H1 (cell line): ENCODE measurements at regions not wholly inside any gene's neighbourhood (a gene's known extent, or its start where the extent isn't known, plus 50 kb on each side); places are given as distances from the start of the nearest gene placed in this dataset.
A peak's percentile ranks its signal among the peaks of the same experiment; 100 is the strongest.

ENCODE experiments used
- CTCF ChIA-PET: fragments of 300-600 bp; sonication (Branson Sonifier 250); formaldehyde crosslinking; loops from one replicate; lab custom pipeline; 2021; ENCODE audit not compliant: partially characterized antibody; lab: Charles Lee
- POLR2A ChIA-PET: fragments of 300-600 bp; sonication (Branson Sonifier 250); formaldehyde crosslinking; loops from one replicate; lab custom pipeline; 2021; ENCODE audit warnings: inconsistent platforms; ENCODE audit not compliant: partially characterized antibody; lab: Charles Lee
- DNase-seq, 2 experiments: peaks; one replicate each; pipeline versions ENCODE4 v3.0.0 to v3.0.0-alpha.2; 2010 to 2022; ENCODE audit warnings: low spot score in 2 of 2, low read depth in 1 of 2, mixed read lengths in 1 of 2
- FAIRE-seq: peaks from 2 replicates; lab custom pipeline; 2011; peaks lifted over from hg19 to GRCh38; lab: Jason Lieb, UNC
- H2AFZ ChIP-seq: 2 replicates; pipeline ENCODE4 v1.8.1; 2012; ENCODE audit warnings: low read length, inconsistent platforms
- H2AK5ac ChIP-seq: 2 replicates; pipeline ENCODE4 v1.6.1; 2013; ENCODE audit warnings: low read depth, low read length
- H2BK120ac ChIP-seq: replicated peaks from 2 replicates; pipeline ENCODE3; 2013; ENCODE audit warnings: low read depth, low read length, inconsistent platforms
- H2BK12ac ChIP-seq: 2 replicates; pipeline ENCODE4 v1.6.1; 2013; ENCODE audit warnings: low read depth, low read length
- H2BK15ac ChIP-seq: 2 replicates; pipeline ENCODE4 v1.6.1; 2013; ENCODE audit warnings: low read length
- H2BK20ac ChIP-seq: 2 replicates; pipeline ENCODE4 v1.6.1; 2013; ENCODE audit warnings: low read length
- H2BK5ac ChIP-seq: 2 replicates; pipeline ENCODE4 v1.6.1; 2013; ENCODE audit warnings: low read depth, low read length
- H3K14ac ChIP-seq: 2 replicates; pipeline ENCODE4 v1.6.1; 2013; ENCODE audit warnings: inconsistent platforms; ENCODE audit not compliant: insufficient read length
- H3K18ac ChIP-seq: 2 replicates; pipeline ENCODE4 v1.6.1; 2013; ENCODE audit warnings: low read length; ENCODE audit errors: extremely low read depth
- H3K23ac ChIP-seq: 2 replicates; pipeline ENCODE4 v1.6.1; 2013; ENCODE audit warnings: inconsistent platforms; ENCODE audit not compliant: insufficient read length
- H3K23me2 ChIP-seq: 2 replicates; pipeline ENCODE4 v1.6.1; 2013; ENCODE audit warnings: low read depth, low read length
- H3K27ac ChIP-seq: 2 replicates; pipeline ENCODE4 v1.6.1; 2011; ENCODE audit warnings: low read depth, low read length, inconsistent platforms
- H3K27me3 ChIP-seq, 4 experiments: replicated peaks in 1 of 4; 1 replicate in 1 of 4; 2 replicates in 3 of 4; pipeline versions ENCODE4 v1.6.1 to v1.8.1; 2011 to 2013; ENCODE audit warnings: low read length in 3 of 4, mild to moderate bottlenecking in 3 of 4, inconsistent platforms in 2 of 4, mixed read lengths in 2 of 4, moderate library complexity in 1 of 4; ENCODE audit not compliant: control insufficient read depth in 3 of 4, insufficient read depth in 3 of 4; ENCODE audit errors: extremely low read depth in 1 of 4
- H3K36me3 ChIP-seq, 4 experiments: 2 replicates each; pipeline versions ENCODE4 v1.6.1 to v1.8.1; 2011 to 2013; ENCODE audit warnings: mild to moderate bottlenecking in 4 of 4, low read length in 3 of 4, moderate library complexity in 2 of 4, control low read depth in 1 of 4, inconsistent platforms in 1 of 4; ENCODE audit not compliant: insufficient read depth in 4 of 4, control insufficient read depth in 2 of 4
- H3K4ac ChIP-seq: replicated peaks from 2 replicates; pipeline ENCODE3; 2013; ENCODE audit warnings: low read length, low read depth, mixed read lengths, inconsistent platforms; ENCODE audit not compliant: insufficient read length
- H3K4me1 ChIP-seq, 4 experiments: replicated peaks in 1 of 4; 1 replicate in 1 of 4; 2 replicates in 3 of 4; pipeline versions ENCODE4 v1.6.1 to v1.8.1; 2011 to 2013; ENCODE audit warnings: low read length in 3 of 4, inconsistent platforms in 2 of 4, mixed read lengths in 1 of 4; ENCODE audit not compliant: insufficient read depth in 4 of 4, control insufficient read depth in 3 of 4
- H3K4me2 ChIP-seq, 2 experiments: 2 replicates each; pipeline versions ENCODE4 v1.6.1 to v1.8.1; 2011 to 2013; ENCODE audit warnings: low read depth in 2 of 2, low read length in 2 of 2, control low read depth in 1 of 2, inconsistent platforms in 1 of 2, mild to moderate bottlenecking in 1 of 2; ENCODE audit not compliant: insufficient read depth in 1 of 2
- H3K4me3 ChIP-seq, 4 experiments: fragments of 200-600, 300-600 bp in 1 of 4; sonication (generic), shearing (Covaris generic), sonication (Bioruptor Twin) in 1 of 4; 2 replicates each; pipeline versions ENCODE4 v1.5.1 to v1.8.1; 2011 to 2016; ENCODE audit warnings: low read length in 4 of 4, low read depth in 3 of 4, control low read depth in 2 of 4, inconsistent platforms in 2 of 4, mild to moderate bottlenecking in 2 of 4, mixed read lengths in 1 of 4, moderate library complexity in 1 of 4; ENCODE audit not compliant: insufficient read depth in 2 of 4; ENCODE audit errors: extremely low read depth in 1 of 4
- H3K56ac ChIP-seq: replicated peaks from 2 replicates; pipeline ENCODE3; 2013; ENCODE audit warnings: low read depth, mild to moderate bottlenecking, mixed read lengths, low read length, inconsistent platforms; ENCODE audit not compliant: insufficient read length
- H3K79me1 ChIP-seq: 2 replicates; pipeline ENCODE4 v1.6.1; 2013; ENCODE audit warnings: low read depth, low read length, control low read depth
- H3K79me2 ChIP-seq, 2 experiments: 2 replicates each; pipeline versions ENCODE4 v1.6.1 to v1.8.1; 2012 to 2013; ENCODE audit warnings: low read length in 2 of 2, mild to moderate bottlenecking in 2 of 2, inconsistent platforms in 1 of 2; ENCODE audit not compliant: insufficient read depth in 2 of 2, control insufficient read depth in 1 of 2
- H3K9ac ChIP-seq, 4 experiments: replicated peaks in 1 of 4; 1 replicate in 1 of 4; 2 replicates in 3 of 4; pipeline versions ENCODE4 v1.6.1 to v1.8.1; 2011 to 2013; ENCODE audit warnings: low read depth in 3 of 4, low read length in 3 of 4, control low read depth in 2 of 4, mild to moderate bottlenecking in 2 of 4, moderate library complexity in 2 of 4, inconsistent platforms in 1 of 4; ENCODE audit errors: extremely low read depth in 1 of 4
- H3K9me3 ChIP-seq, 2 experiments: 2 replicates each; pipeline versions ENCODE4 v1.6.1 to v1.8.1; 2012 to 2013; ENCODE audit warnings: mild to moderate bottlenecking in 2 of 2, moderate library complexity in 2 of 2, control low read depth in 1 of 2, inconsistent platforms in 1 of 2, low read depth in 1 of 2, low read length in 1 of 2, mixed read lengths in 1 of 2; ENCODE audit not compliant: insufficient read depth in 2 of 2
- H4K20me1 ChIP-seq, 2 experiments: replicated peaks in 1 of 2; 2 replicates each; pipeline versions ENCODE3 to v1.8.1; 2011 to 2013; ENCODE audit warnings: inconsistent platforms in 2 of 2, low read length in 2 of 2, mild to moderate bottlenecking in 1 of 2; ENCODE audit not compliant: insufficient read depth in 2 of 2, control insufficient read depth in 1 of 2
- H4K5ac ChIP-seq: 2 replicates; pipeline ENCODE4 v1.6.1; 2013; ENCODE audit warnings: low read length, low read depth, mixed read lengths, inconsistent platforms; ENCODE audit not compliant: insufficient read length
- H4K8ac ChIP-seq: 2 replicates; pipeline ENCODE4 v1.8.0; 2013; ENCODE audit warnings: mild to moderate bottlenecking, moderate library complexity, low read length, inconsistent platforms; ENCODE audit not compliant: insufficient read depth; ENCODE audit errors: extremely low read depth
- H4K91ac ChIP-seq: replicated peaks from 2 replicates; pipeline ENCODE3; 2013; ENCODE audit warnings: low read length, mixed read lengths, inconsistent platforms; ENCODE audit not compliant: insufficient read length
- BCL11A ChIP-seq, 2 experiments: IDR thresholded peaks; one replicate each; pipeline ENCODE4 v1.6.1; 2011; ENCODE audit warnings: low read depth in 2 of 2, low read length in 2 of 2, mild to moderate bottlenecking in 2 of 2
- CBX8 ChIP-seq: fragments of 300-800, 300-1000 bp; sonication (generic); IDR thresholded peaks from 2 replicates; pipeline ENCODE4 v1.7.1; 2016; ENCODE audit warnings: low read depth, low read length, borderline replicate concordance
- GABPA ChIP-seq: IDR thresholded peaks from 2 replicates; pipeline ENCODE4 v1.6.1; 2011; ENCODE audit warnings: mild to moderate bottlenecking, low read length, moderate library complexity, borderline replicate concordance; ENCODE audit not compliant: insufficient read depth
- GTF2F1 ChIP-seq: IDR thresholded peaks from 2 replicates; pipeline ENCODE4 v1.6.1; 2012; ENCODE audit warnings: low read depth, low read length, improper control_type of control experiment, borderline replicate concordance
- HDAC6 ChIP-seq: IDR thresholded peaks from one replicate; pipeline ENCODE4 v1.7.1; 2012; ENCODE audit warnings: low read depth, mild to moderate bottlenecking, inconsistent platforms, low read length, moderate library complexity
- KDM4A ChIP-seq: IDR thresholded peaks from one replicate; pipeline ENCODE4 v1.7.1; 2012; ENCODE audit warnings: low read depth, mild to moderate bottlenecking, moderate library complexity, low read length, inconsistent platforms; ENCODE audit not compliant: severe bottlenecking
- RAD21 ChIP-seq, 2 experiments: IDR thresholded peaks in 1 of 2; conservative IDR thresholded peaks in 1 of 2; 2 replicates each; pipeline ENCODE4 v1.6.1; 2011; ENCODE audit warnings: low read depth in 2 of 2, low read length in 2 of 2, improper control_type of control experiment in 1 of 2, inconsistent platforms in 1 of 2, mild to moderate bottlenecking in 1 of 2, moderate library complexity in 1 of 2
- TCF12 ChIP-seq: IDR thresholded peaks from 2 replicates; pipeline ENCODE4 v1.6.1; 2011; ENCODE audit warnings: low read depth, mild to moderate bottlenecking, low read length
- WGBS, 2 experiments: shearing (Covaris generic) in 1 of 2; methylation state at CpG; one replicate each; pipeline versions ENCODE4 v1.1.6 to v1.1.7; 2013 to 2015; ENCODE audit warnings: low lambda C conversion rate in 2 of 2, mixed read lengths in 2 of 2, inconsistent platforms in 1 of 2, low coverage in 1 of 2, missing lambda C conversion rate in 1 of 2; ENCODE audit not compliant: insufficient replicate concordance in 2 of 2, insufficient coverage in 1 of 2, insufficient read length in 1 of 2; ENCODE audit errors: extremely low coverage in 1 of 2, missing lambda C conversion rate in 1 of 2; 5-methylcytosine and 5-hydroxymethylcytosine counted together

DNA sequence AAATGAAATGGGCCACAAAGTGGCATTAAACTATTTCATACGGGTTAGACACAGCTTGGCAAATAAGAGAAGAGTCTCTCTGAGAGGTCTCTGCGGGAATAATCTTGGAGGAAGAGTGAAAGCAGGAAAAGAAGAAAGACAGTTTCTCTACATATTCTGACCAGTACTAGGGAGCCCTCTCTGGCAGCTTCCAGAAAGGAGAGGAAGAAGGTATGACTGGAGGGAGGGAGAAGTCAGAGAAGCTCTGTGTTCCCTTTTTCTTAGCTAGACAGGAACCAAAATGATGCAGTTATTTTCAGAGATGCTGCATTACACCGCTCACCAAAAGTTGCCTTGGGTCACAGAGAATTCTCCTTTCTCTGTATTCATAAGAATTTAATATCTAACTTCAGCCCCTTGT is 382.1 kb downstream of the KCNA4 start:
- no peak overlapping the region for H2AFZ ChIP-seq
- TF ChIP-seq GABPA, result no peak
- no peak for TF ChIP-seq BCL11A (IDR thresholded peaks at IDR 0.05; ENCODE audit: low read depth in 2 of 2, low read length in 2 of 2)
- TF ChIP-seq HDAC6, result no peak
- no peak for TF ChIP-seq TCF12
- peak; percentile 31 to 36 for TF ChIP-seq RAD21 (IDR thresholded peaks at IDR 0.05 in 1 of 2, conservative IDR thresholded peaks at IDR 0.05 in 1 of 2; ENCODE audit: low read depth in 2 of 2, low read length in 2 of 2)
- TF ChIP-seq CBX8, result no peak
- TF ChIP-seq GTF2F1, result no peak
- TF ChIP-seq KDM4A, result no peak
- H2BK20ac ChIP-seq, result no peak overlapping the region
- H3K4ac ChIP-seq, result no peak overlapping the region
- no peaks in the 10 kb centered on the region for H3K4me1 ChIP-seq
- no peak overlapping the region for H3K56ac ChIP-seq
- H3K79me2 ChIP-seq, result no peaks in the 10 kb centered on the region
- DNase-seq, result no peak
- no peak overlapping the region for H2AK5ac ChIP-seq
- ChIA-PET POLR2A (interaction anchor here (1.2 kb wide), 1 partner anchor 12 kb away, joined by 3 read pairs; no protein-coding TSS in a partner anchor), CTCF (interaction anchor here (1.0 to 4.5 kb wide), 20 partner anchors 10 to 607 kb away, joined by 3 to 33 read pairs (median 5); no protein-coding TSS in a partner anchor)
- no peaks in the 10 kb centered on the region for H3K36me3 ChIP-seq
- no peak overlapping the region for H2BK120ac ChIP-seq
- no peaks in the 10 kb centered on the region for H3K27me3 ChIP-seq
- no peaks in the 10 kb centered on the region for H4K20me1 ChIP-seq
- no peak overlapping the region for H2BK15ac ChIP-seq
- no peak overlapping the region for H3K27ac ChIP-seq
- H4K8ac ChIP-seq, result no peak overlapping the region
- H2BK12ac ChIP-seq, result no peak overlapping the region
- no peaks in the 10 kb centered on the region for H3K79me1 ChIP-seq
- H3K9ac ChIP-seq, result no peak overlapping the region
- H3K23me2 ChIP-seq, result no peaks in the 10 kb centered on the region
- H4K5ac ChIP-seq, result no peak overlapping the region
- FAIRE-seq, result peak; percentile 19
- H3K14ac ChIP-seq, result no peak overlapping the region
- 98% methylated on average over 3 of the region's 3 CpGs; no CpG with 5 or more reads in 1 of the 2 experiments for WGBS, 2 experiments
- H3K18ac ChIP-seq, result no peak overlapping the region
- H3K23ac ChIP-seq, result no peak overlapping the region
- no peak overlapping the region for H2BK5ac ChIP-seq
- no peaks in the 10 kb centered on the region for H3K9me3 ChIP-seq
- no peak overlapping the region for H3K4me3 ChIP-seq
- H4K91ac ChIP-seq, result no peak overlapping the region
- no peak overlapping the region for H3K4me2 ChIP-seq
